C1 segment of cervical spinal cord (tissue), 14 donors: ENCODE measurements at regions not wholly inside any gene's neighbourhood (a gene's known extent, or its start where the extent isn't known, plus 50 kb on each side); places are given as distances from the start of the nearest gene placed in this dataset.

Experiments
- DNase-seq, 14 donors: peaks; one replicate each; lab custom pipeline; 2025; lab: John Stamatoyannopoulos, UW

- no peak for DNase-seq
Observed at GRCh38 chr13:78426183-78426582, 177.2 kb downstream of the POU4F1 start.

- no peak for DNase-seq
Observed at GRCh38 chr13:78420814-78421213, 182.5 kb downstream of the POU4F1 start.

GRCh38 chr13:78413887-78414553 lies 189.3 kb downstream of the POU4F1 start:
- DNase-seq = no peak

GRCh38 chr13:78410847-78411246 lies 192.5 kb downstream of the POU4F1 start:
- no peak for DNase-seq

- no peak for DNase-seq
Observed at GRCh38 chr13:78410164-78410563, 193.2 kb downstream of the POU4F1 start.

- DNase-seq = no peak
Observed at GRCh38 chr13:78409172-78409571, 194.2 kb downstream of the POU4F1 start.

GRCh38 chr13:78404846-78405360 lies 198.4 kb downstream of the POU4F1 start:
- DNase-seq = no peak

- no peak for DNase-seq
Observed at GRCh38 chr13:78402708-78403400, 200.5 kb downstream of the POU4F1 start.

GRCh38 chr13:78401873-78402707 lies 201.3 kb downstream of the POU4F1 start:
- DNase-seq = no peak

GRCh38 chr13:78398743-78399410 lies 204.5 kb downstream of the POU4F1 start:
- no peak for DNase-seq

- DNase-seq = no peak
Observed at GRCh38 chr13:78393286-78394142, 209.8 kb downstream of the POU4F1 start.

GRCh38 chr13:78383899-78384298 lies 219.5 kb downstream of the POU4F1 start:
- DNase-seq = no peak

GRCh38 chr13:78383071-78383484 lies 220.3 kb downstream of the POU4F1 start:
- peak in 1 of 14 donors; percentile 63 for DNase-seq

GRCh38 chr13:78382491-78382890 lies 220.9 kb downstream of the POU4F1 start:
- peak in 2 of 14 donors; percentile 1 to 81 for DNase-seq

- no peak for DNase-seq
Observed at GRCh38 chr13:78376822-78377221, 226.5 kb downstream of the POU4F1 start.

GRCh38 chr13:78376033-78376432 lies 227.3 kb downstream of the POU4F1 start:
- DNase-seq = no peak

- no peak for DNase-seq
Observed at GRCh38 chr13:78372581-78372980, 230.8 kb downstream of the POU4F1 start.

GRCh38 chr13:78370231-78370630 lies 233.1 kb downstream of the POU4F1 start:
- DNase-seq = no peak

GRCh38 chr13:78364711-78365110 lies 238.6 kb downstream of the POU4F1 start:
- no peak for DNase-seq

- DNase-seq = no peak
Observed at GRCh38 chr13:78341032-78341431, 262.3 kb downstream of the POU4F1 start.

- DNase-seq = no peak
Observed at GRCh38 chr13:78339927-78340326, 263.4 kb downstream of the POU4F1 start.
